ENCODE measurements at regions not wholly inside any gene's neighbourhood (a gene's known extent, or its start where the extent isn't known, plus 50 kb on each side); places are given as distances from the start of the nearest gene placed in this dataset.

- DNase-seq (ENCODE audit: low read depth) = no peak
Measured at GRCh38 chr2:2765839-2766495, 434.9 kb upstream of the MYT1L start.

DNA sequence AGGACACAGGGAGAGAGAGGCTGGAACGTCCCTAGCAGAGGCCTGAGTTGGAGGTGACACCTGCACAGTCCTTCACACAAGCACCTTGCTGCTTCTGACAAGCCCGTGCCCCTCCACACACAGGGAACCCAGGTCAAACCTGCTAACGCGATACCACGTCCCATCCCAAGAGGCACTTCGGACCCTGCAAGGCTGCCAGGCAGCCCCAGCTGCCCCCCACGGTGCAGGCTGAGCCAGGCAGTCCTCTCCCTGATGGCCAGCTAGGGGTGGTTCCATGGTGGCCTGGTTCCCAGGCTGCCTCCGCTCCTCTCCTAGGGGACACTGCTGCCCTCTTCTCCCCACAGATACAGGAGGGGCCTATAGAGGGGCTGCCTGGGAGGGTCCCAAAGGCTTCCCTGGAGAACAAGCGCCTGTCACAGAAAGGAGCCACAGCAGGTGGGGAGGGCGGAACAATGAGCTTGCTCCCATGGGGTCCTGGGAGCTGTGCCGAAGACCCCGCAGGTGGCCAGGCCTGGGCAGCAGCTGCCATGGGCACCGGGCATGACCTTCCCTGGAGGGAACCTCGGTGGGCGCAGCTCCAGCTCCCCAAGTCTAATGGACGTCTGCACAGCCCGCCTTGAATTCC is 434.2 kb upstream of the MYT1L start:
- no peak for DNase-seq (ENCODE audit: low read depth)

DNA sequence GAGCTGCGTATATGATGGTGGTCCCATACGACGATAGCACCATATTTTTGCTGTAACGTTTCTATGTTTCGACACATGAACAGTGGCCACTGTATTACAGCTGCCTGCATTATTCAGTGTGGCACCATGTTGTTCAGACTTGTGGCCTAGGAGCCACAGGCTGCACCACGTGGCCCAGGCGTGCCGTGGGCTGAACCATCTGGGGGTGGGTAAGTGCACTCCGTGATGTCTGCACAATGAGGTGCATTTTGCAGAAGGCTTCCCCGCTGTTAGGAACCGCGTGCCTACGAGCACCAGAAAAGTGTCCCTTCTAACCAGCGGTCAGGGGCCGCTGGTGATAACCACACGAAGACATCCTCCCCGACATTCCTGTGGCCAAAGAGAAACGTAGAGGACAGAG is 433.7 kb upstream of the MYT1L start:
- no peak for DNase-seq (ENCODE audit: low read depth)

GRCh38 chr2:2764001-2764355 is 432.9 kb upstream of the MYT1L start:
- no peak for DNase-seq (ENCODE audit: low read depth)

DNA sequence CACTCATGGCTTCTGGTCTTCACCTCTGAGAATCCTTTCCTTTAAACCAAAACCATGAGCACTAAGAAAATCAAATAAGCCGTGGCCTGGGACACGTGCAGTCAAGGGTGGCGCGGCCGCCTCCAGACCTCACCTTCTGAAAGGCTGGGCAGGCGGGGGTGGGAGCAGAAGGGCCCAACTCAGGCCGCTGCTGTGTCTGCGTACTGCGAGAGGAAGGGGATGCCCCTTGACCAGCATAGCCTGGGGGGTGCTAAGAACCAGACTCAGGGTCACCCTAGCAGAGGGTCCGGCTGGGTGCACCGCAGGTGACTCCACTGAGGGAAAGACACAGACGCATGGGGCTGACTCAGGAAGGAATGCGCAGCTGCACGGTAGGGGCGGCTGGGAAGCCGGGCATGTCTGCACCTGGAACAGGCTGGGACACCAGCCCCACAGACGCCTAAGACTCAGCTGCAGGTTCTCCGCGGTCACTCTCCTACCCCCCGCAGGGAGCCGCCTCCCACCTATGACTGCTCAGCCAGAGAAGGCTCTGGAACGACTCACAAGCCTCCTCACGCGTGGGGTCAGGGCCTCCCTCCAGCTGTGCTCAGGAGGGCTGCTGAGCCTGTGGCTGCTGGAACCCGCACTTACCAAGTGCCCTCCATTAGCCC is 432.4 kb upstream of the MYT1L start:
- no peak for DNase-seq (ENCODE audit: low read depth)

DNA sequence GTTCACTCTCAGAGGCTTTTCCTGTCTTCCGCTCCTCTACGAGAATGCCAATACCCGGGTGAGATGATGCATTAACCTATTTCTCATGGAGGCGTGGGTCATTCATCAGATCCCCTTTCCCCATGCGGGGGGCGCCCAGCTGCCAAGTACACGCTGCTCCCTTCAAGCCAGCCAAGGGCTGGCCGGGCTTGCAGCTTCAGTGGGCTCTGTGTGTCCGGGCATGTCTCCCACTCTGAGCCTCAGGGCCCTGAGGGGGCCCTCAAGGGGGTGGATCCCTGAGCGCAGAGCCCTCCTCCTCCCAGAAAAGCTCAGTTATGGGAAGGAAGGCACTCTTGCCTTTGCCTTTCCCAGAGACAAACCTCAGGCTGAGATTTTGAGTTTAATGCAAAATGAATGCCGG is 431.8 kb upstream of the MYT1L start:
- DNase-seq (ENCODE audit: low read depth) = no peak

DNA sequence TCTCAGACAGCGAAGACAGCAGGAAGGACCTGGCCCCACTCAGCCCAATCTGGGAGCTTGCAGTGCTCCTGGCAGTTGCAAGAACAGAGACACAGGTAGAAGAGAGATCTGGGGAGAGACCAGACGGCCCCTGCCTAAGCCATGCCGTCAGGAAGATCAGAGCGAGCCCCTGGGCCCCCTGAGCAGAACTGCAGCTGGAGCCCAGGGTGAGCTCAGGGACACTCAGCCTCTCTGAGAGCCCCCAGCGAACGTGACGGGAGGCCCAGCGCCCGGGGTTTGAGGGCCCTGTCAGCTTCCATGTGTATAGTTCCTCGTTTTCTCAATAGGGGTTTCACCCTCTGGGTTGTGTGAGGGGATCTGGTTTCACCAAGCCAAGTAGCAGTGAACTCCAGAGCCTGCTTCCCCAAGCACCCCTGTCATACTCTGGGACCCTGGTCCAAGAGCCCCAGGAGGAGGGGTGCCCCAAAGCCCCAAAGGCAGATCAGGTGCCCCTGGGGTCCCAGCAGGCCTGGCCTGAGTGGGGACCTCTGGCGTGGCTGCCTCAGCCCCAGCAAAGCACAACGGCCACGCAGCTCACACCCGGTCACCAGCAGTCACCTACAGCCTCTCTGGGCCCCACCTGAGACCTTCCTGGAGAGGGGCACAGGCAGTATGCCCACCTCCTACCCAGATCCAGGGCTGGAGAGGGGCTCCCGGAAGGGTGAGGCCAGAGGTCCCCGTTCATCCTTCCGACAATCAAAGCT is 431.3 kb upstream of the MYT1L start:
- no peak for DNase-seq (ENCODE audit: low read depth)

DNA sequence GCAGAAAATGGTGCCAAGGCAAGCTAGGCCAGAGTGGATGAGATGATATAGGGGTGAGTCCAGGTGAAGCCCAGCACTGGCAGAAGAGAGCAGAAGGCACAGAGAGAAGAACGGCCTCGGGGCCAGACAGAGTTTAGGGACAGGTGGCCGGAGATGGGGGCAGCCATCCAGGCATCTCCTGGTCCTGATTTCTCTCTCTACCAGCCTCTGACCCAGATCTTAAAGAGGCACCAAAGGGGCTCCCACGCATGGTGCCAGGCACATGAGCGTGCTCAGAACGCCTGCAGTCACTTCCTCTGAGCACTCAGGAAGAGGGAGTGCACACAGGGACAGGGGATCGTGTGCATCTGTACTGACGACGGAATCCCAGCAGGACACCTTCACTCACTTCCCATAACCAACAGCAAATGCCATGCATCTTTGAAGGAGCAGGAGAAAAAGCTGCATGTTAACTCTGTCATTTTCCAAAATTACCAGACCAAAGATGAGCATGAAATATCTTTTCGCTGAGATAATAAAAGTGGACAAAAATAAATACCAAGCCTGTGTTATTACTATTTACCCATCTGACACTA is 427.8 kb upstream of the MYT1L start:
- DNase-seq (ENCODE audit: low read depth) = no peak

DNA sequence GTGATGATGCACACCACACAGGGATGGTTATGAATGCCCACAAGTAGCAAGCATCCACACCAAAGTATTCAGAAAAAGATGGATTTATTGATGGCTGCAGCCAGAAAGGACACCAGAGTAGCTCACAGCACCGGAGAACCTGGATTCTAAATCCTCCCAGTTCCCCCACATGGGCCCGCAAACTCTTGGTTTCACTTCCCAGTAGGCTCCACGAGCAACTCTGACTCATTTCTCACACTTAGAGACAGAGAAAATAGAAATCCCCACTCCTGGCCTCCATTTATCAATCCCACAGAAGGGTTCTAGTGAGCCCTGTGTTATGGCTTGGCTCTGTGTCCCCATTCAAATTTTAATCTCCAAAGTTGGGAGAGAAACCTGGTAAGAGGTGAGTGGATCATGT is 426.7 kb upstream of the MYT1L start:
- no peak for DNase-seq (ENCODE audit: low read depth)

DNA sequence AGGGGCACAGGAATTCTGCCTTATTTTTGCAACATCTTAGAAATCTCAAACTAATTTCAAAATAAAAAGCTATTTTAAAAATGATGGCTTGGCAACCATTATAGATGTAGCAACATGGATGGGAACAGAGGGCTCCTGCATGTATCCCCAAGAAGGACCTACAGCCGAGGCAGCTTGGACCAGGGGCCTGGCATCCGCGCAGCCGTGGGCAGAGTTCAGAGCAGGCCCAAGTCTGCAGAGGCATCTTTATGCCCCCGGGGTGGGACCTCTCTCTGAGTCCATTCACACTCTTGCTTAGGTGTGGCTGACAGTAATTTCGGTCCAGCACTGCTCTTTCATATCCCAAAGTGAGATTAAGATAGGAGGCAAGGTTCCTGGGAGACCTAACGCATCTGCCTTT is 425.8 kb upstream of the MYT1L start:
- DNase-seq (ENCODE audit: low read depth) = no peak

DNA sequence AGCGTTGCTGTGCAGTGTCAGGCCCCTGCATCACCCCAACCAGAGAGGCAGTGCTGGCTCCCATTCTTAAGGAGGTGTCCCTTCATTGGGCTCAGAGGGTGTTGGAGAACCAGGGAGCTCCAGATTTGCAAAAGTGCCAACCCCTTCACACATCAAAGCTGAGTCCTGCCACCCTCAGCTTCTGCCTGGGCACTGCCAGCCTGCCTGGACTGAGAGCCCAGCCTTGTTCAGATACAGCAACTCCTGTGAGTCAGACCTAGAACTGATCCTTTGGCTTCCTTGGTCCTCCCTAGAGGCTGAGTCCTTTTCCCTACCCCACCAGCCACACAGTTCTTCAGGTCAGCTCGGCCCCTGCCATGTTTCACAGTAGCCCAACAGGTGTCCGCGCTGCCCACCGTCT is 424.9 kb upstream of the MYT1L start:
- DNase-seq (ENCODE audit: low read depth) = no peak

GRCh38 chr2:2754940-2755339 is 423.9 kb upstream of the MYT1L start:
- DNase-seq (ENCODE audit: low read depth) = no peak

DNA sequence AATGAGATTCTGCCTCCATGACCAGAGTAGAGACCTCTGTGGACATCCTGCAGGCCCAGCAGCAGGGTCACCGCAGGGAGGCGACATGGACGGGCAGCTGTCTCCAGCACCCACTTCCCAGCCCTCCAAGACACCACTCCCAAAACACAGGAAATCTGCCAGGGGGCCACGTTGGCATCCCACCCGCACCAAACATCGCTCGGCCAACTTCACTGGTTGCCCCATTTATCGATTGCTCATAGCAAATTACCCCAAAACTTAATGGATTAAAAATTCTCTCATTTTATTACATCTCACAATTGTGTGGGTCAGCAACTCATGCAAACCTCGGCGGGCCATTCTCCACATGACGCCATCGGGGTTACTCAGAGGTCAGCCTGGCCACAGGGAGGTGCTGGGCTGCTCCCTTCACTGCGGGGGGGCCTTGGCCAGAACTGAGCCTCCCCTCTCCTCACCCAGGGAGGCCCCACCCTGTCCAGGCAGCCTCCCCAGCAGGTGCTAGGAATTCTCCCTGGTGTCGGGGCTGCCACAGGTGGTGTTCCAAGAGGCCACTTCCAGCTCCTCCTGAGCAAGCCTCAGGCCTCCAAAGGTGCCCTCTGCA is 420.7 kb upstream of the MYT1L start:
- DNase-seq (ENCODE audit: low read depth) = no peak

DNA sequence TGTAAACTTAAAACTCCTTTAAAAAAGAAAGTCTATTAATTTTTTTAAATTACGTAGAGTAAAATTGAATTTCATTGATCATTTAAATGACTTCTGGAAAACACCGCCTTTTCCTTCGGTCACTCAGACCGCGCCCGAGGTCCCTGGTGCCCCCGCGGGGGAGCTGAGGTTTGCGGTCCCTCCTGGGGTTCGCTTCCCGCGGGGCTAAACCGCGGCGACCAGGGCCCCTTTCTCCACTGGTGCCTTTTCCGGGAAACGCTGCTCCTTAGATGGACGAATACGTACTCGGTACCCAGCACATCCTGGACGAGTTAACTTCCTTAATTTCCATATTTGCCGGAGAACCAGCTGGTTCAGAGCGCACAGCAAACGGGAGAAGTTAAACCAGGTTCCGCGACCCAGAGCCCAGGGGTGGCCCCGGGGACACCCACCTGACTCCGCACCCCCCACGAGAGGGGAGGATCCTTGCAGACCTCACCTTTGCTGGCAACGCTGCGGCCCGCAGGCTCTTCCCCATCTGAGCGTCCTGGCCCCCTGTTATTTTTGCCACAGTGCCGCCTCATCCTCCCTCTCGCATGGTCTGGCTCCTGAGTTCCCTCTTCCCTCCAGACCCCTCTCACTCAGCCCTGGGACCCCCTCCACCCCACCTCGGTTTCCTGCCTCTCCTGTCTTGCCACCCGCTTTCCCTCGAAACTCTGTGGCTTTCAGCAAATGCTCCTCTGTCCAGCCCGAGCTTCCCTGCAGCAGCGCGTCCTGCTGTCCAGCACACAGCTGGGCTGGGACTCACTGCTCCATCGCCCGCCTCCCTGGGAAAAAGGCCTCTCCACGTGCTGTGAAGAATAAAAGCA is 420.0 kb upstream of the MYT1L start:
- DNase-seq (ENCODE audit: low read depth) = no peak

- no peak for DNase-seq (ENCODE audit: low read depth)
Measured at GRCh38 chr2:2749206-2749598, 418.1 kb upstream of the MYT1L start.

GRCh38 chr2:2748399-2749205 is 417.5 kb upstream of the MYT1L start:
- DNase-seq (ENCODE audit: low read depth) = no peak

- DNase-seq (ENCODE audit: low read depth) = no peak
Measured at GRCh38 chr2:2747797-2748301, 416.8 kb upstream of the MYT1L start.

DNA sequence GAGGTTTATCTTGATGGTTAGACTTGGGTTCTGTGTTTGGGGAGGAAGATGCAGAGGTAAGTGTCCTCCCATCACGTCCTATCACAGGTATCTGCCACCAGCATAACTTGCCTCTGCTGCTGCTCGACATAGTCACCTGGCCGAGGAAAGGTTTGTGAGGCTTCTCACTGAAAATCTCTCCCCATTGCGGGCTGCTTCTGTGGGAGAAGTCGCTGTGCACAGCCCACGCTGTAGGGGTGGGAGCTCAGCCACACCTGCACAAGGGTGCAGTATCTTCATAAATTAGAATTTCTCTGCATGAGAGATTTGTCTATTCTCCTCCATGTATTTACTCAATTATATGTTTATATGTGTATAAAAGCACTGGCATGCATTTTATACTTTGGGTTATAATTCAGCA is 415.7 kb upstream of the MYT1L start:
- DNase-seq (ENCODE audit: low read depth) = no peak

GRCh38 chr2:2744958-2745715 is 414.1 kb upstream of the MYT1L start:
- no peak for DNase-seq (ENCODE audit: low read depth)
